ENCODE measurements at regions not wholly inside any gene's neighbourhood (a gene's known extent, or its start where the extent isn't known, plus 50 kb on each side); places are given as distances from the start of the nearest gene placed in this dataset.
A peak's percentile ranks its signal among the peaks of the same experiment; 100 is the strongest.

GRCh38 chr13:31909864-31910551, 121.6 kb upstream of the FRY start:
- TF ChIP-seq SPI1 (IDR thresholded peaks at IDR 0.05; ENCODE audit: low read depth, low read length) (peak; percentile 52; the same call in 1 of the 2 replicates), PAX5 (IDR thresholded peaks at IDR 0.05; ENCODE audit: insufficient read depth, low read length, severe bottlenecking) (no peak), TAF1 (IDR thresholded peaks at IDR 0.05; ENCODE audit: low read depth, low read length) (no peak)
